AG04450 (cell line): ENCODE measurements at regions not wholly inside any gene's neighbourhood (a gene's known extent, or its start where the extent isn't known, plus 50 kb on each side); places are given as distances from the start of the nearest gene placed in this dataset.
A peak's percentile ranks its signal among the peaks of the same experiment; 100 is the strongest.

Source experiments
- CTCF ChIA-PET: fragments of 300-600, 350-600 bp; formaldehyde crosslinking; extraction: SDS; loops from one replicate; lab custom pipeline; 2022; ENCODE audit warnings: antibody characterized with exemption, inconsistent platforms; lab: Charles Lee
- POLR2A ChIA-PET: fragments of 350-600 bp; formaldehyde crosslinking; extraction: SDS; loops from one replicate; lab custom pipeline; 2021; ENCODE audit warnings: antibody characterized with exemption, inconsistent platforms; lab: Yijun Ruan, JAX
- DNase-seq: peaks from one replicate; pipeline ENCODE4 v3.0.0-alpha.2; 2011; ENCODE audit warnings: low read depth, low spot score
- H3K27ac ChIP-seq: one replicate; pipeline ENCODE4 v1.5.1; 2012; ENCODE audit warnings: low read depth, low read length, control low read depth
- H3K27me3 ChIP-seq: one replicate; pipeline ENCODE4 v1.6.0; 2012; ENCODE audit warnings: low read length; ENCODE audit not compliant: control insufficient read depth, insufficient read depth
- H3K4me3 ChIP-seq: 2 replicates; pipeline ENCODE4 v1.5.1; 2011; ENCODE audit warnings: mild to moderate bottlenecking, low read depth, low read length, control low read depth
- H3K9me3 ChIP-seq: 2 replicates; pipeline ENCODE4 v1.5.1; 2012; ENCODE audit warnings: low read length; ENCODE audit not compliant: control insufficient read depth, insufficient read depth
- CTCF ChIP-seq: IDR thresholded peaks from 2 replicates; pipeline ENCODE4 v1.5.1; 2011; ENCODE audit warnings: low read depth, low read length, control low read depth, inconsistent platforms

- CTCF ChIA-PET = no interaction called here
These were observed 71.9 kb upstream of the NPY start for GRCh38 chr7:24212073-24212472.

DNA sequence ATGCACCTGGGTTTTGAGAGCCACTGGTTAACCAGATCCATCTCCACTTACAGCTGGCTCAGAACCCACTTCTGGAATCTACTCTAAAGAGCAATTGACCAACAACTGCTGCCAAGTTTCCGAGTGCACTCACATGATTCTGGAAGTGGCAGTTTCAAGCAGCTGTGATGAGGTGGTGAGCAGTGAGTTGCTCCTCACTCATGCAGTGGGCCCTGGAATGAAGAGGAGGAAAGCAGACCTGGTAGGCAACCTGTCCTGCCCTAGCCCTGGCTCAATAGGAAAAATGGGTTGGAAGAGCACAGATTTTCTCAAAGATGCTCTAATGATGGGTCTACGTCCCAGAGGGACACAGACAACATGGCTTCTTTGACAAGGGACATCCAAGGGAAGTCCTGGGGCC lies 70.7 kb upstream of the NPY start:
- no peak for DNase-seq
- Histone ChIP-seq H3K9me3 (no peaks in the 10 kb centered on the region), H3K27ac (no peak overlapping the region), H3K27me3 (no peaks in the 10 kb centered on the region), H3K4me3 (no peak overlapping the region)
- no peak for TF ChIP-seq CTCF
- POLR2A ChIA-PET = interaction anchor here (0.6 kb wide), 1 partner anchor 21 kb away, joined by 3 read pairs; no protein-coding TSS in a partner anchor
- CTCF ChIA-PET = no interaction called here

More at GRCh38 chr7:24212073-24212472, 71.9 kb upstream of the NPY start:
- DNase-seq = no peak
- Histone ChIP-seq H3K4me3 (no peak overlapping the region), H3K27ac (no peak overlapping the region), H3K9me3 (no peaks in the 10 kb centered on the region), H3K27me3 (no peaks in the 10 kb centered on the region)
- no peak for TF ChIP-seq CTCF
- POLR2A ChIA-PET = no interaction called here

- Histone ChIP-seq H3K27ac (no peak overlapping the region), H3K4me3 (no peak overlapping the region), H3K9me3 (no peaks in the 10 kb centered on the region), H3K27me3 (no peaks in the 10 kb centered on the region)
- POLR2A ChIA-PET = no interaction called here
- no peak for DNase-seq
- CTCF ChIA-PET = no interaction called here
- TF ChIP-seq CTCF = no peak
These were observed 69.3 kb upstream of the NPY start for GRCh38 chr7:24214670-24215069.

GRCh38 chr7:24216576-24217125 lies 67.3 kb upstream of the NPY start:
- ChIA-PET POLR2A (interaction anchor here (0.7 to 1.9 kb wide), 3 partner anchors 19 to 198 kb away, joined by 3 to 10 read pairs (median 5); no protein-coding TSS in a partner anchor), CTCF (interaction anchor here (1.0 kb wide), 1 partner anchor 15 kb away, joined by 3 read pairs; no protein-coding TSS in a partner anchor)
- H3K27me3 ChIP-seq = no peaks in the 10 kb centered on the region
- no peak for TF ChIP-seq CTCF
- H3K4me3 ChIP-seq = no peak overlapping the region
- no peaks in the 10 kb centered on the region for H3K9me3 ChIP-seq
- DNase-seq = peak; percentile 75
- no peak overlapping the region for H3K27ac ChIP-seq

DNA sequence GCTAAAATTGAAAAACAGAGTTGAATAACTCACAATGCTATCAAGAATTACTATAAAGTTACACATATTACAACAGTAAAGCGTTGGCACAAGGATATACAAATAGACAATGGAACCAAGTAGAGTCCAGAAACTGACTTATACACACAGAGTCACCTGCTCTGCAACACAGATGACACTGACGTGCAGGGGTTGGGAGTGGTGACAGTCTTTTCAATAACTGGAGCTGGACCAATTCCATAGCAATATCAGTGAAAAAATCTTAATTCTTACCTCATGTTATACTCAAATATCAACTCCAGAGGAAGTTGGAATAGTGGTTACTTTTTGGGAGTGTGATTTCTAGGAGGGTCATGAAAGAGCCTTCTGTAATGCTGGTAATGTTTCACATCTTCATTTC lies 62.5 kb upstream of the NPY start:
- DNase-seq = no peak
- ChIA-PET CTCF (no interaction called here), POLR2A (no interaction called here)
- Histone ChIP-seq H3K27me3 (no peaks in the 10 kb centered on the region), H3K9me3 (no peaks in the 10 kb centered on the region), H3K27ac (no peak overlapping the region), H3K4me3 (no peak overlapping the region)
- TF ChIP-seq CTCF = no peak
